GOT3 (cell line): ENCODE measurements at regions not wholly inside any gene's neighbourhood (a gene's known extent, or its start where the extent isn't known, plus 50 kb on each side); places are given as distances from the start of the nearest gene placed in this dataset.

Experiments
- DNase-seq: peaks from one replicate; lab custom pipeline; 2025; ENCODE audit warnings: mixed read lengths; lab: John Stamatoyannopoulos, UW

DNA sequence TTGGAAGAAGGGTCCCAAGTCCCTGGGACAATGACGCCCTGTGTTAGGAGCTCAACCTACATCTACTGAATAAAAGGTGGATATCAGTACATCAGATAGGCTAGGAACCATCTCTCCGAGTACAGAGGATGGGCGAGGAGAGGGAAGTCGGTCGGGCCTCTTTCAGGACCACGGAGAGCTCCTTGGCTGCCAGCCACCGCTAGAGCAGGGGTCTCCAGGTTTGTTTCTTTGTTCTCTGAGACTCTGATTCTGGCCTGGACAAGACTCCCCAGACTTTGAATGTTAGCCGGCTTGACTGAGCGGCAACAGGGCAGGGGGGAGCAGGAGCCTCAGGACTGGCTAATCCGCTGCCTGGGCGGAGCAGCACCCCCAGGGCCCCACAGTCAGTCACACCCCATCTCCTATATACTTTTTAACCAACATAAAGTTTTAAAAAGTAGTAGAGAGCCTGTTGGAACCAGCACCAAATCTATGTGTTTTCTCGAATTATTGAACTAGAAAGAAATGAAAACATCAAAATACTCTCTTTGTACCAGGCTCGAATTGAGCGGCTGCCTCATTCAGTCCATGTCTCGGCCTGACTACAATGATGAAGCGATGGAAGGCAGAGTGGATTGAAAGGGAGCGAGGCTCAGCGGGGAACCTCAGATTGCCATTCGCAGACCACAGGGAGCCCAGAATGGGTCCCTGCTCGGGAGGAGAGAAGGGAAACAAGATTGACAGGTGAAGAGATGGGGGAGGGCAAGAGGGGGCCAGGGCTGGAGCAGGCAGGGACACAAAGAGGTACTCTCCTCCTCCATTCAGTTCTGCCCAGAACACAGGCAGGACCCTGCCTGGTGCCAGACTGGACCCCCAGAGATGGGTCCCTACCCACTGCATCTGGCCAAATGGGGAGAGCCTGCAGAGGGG, 131.6 kb downstream of the TPRA1 start:
- no peak for DNase-seq

DNA sequence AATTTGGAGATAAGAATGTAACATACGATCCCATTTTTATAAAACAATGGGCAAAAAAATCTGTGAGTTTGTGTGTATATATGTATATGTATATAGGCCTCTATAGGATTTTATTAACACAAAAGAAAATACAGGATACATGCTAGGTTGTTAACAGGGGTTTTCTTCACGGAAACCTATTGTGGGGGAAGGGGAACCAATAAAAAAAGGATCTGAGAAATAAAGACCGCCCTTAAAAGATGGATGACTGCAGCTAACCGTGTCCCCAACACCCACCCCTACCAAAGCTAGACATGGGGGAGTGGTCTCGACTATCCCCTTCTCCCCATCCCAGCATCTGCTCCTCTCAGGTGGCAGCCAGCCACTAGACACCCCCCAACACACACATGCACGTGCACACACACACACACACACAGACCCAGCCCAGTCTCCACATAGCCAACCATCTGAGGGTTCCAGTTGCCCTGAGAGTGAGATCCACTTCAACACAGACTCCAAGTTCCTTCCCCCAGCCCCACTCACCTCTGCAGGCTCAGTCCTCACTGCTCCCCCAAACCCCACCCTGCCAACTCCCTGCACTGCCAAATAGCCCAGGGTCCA, 132.9 kb downstream of the TPRA1 start:
- DNase-seq = no peak

DNA sequence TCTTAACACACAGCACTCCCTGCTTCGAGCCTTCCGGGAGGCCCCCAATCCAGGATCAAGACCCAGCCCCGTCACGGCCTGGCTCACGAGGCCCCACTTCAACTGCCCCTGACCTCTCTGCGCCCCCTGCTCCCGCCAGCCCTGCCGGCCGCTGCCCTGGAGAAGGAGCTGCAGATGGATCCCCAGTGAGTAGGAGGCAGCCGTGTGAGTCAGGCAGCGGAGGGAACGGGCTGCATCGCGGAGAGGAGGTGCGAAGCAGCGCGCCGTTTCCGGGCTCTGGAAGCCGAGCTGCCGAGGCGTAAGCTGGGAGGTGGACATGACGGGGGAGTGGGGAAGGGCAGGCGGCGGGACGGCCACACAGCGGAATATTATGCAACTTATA, 133.4 kb downstream of the TPRA1 start:
- DNase-seq = no peak

DNA sequence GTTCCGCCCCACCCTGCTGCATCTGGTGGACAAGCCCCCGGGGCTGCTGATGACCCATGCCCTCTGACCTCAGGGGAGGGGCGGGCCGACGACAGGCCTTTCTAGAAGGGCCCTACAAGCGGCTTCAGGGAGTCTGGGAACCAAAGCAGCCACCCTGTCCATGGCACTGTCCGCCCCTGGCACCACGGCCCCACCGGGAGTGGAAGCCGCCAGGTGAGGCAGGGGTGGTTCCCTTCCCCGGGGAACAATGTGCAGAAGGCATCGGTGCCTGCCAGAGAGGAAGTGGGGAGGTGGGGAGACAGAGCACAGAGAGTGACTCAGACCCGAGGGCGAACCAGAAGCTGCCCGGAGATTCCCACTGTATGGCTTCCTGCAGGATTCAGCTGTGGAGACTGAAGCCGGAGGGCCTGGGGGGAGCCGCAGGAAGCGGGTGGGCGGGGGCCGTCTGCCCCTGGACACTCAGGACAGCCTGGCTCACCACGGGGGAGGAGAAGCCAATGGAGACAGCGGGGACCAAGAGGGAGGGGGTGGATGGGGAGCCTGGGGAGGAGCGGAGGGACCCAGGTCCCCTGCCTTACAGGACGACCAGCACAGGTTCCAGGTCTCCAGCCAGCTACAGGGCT, 134.0 kb downstream of the TPRA1 start:
- DNase-seq = no peak

DNA sequence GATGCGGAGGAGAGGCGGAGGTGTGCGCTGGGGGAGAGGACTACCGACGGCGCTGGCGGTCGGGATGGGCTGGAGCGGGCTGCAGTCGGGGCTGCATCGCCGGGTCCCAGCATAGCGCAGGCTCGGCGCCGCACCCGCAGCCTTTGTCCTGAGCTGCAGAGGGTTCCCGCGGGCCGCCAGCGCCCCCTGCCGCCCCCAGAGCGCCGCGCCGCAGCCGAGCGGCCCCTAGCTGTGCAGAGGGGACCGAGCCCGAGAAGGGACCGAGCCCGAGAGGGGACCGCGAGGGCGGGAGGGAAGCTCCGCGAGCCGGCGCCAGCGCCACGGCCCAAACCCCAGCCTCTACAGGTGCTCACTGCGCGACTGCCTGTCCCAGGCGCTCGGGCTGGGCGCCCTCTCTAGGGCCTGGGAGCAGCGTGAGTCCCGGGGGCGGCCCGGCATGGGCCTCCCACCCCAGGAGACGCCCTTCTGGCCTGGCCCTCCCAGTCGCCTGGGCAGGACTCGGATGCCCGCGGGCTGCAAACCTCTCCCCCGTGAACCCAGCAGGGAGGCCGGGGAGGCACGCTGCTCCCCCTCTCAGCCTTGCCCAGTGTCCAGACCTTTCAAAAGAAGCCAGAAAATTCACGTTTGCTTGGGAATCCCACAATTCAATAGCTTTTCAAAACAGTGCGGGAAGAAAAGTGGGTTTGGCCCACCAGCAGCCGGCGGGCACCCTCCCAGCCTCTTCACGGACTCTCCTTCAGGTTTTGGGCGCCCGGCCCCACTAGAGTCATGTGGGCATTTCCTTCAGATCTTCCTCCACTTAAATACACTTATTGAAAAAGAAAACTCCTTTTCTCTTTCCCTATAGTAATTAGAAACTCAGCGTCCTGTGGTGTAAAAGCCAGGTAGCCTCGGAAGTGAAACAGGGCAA, 134.7 kb downstream of the TPRA1 start:
- peak; percentile 36 for DNase-seq

DNA sequence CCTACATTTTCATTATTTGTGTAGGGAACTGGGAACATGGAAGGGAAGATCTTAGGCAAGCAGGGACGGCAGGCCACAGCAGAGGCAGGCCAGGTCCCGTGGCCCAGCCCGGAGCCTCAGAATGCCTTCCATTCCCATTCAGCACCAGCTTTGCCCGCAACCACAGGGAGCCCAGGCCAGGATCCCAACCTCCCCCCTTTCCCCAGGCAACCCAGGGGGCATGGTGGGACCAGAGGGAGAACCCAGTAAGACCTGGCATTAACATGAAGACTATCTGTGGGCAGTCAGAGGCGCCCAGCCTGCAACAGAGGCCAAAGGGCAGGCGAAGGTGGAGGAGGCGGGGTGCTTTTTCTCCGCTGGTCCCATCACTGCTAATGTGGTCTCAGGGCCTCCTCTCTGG, 135.6 kb downstream of the TPRA1 start:
- DNase-seq = no peak

DNA sequence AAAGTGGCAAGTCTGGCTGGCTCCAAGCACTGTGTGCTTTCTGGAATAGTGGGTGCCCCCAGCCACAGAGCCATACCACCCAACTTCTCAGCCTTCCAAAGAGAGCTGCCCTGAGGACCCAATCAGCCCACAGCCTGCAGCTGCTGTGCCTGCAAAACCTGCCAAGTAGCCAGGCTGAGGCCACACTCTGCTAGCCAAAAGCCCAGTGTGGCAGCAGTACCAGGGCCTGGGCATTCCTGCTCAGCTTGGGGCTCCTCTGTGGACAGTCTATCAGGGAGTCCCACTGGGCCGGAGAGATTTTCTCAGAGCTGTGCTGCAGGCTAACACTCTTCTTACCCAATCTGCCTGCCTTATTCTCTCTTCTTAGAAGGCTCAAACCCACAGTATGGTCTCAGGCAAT, 136.5 kb downstream of the TPRA1 start:
- DNase-seq = no peak

DNA sequence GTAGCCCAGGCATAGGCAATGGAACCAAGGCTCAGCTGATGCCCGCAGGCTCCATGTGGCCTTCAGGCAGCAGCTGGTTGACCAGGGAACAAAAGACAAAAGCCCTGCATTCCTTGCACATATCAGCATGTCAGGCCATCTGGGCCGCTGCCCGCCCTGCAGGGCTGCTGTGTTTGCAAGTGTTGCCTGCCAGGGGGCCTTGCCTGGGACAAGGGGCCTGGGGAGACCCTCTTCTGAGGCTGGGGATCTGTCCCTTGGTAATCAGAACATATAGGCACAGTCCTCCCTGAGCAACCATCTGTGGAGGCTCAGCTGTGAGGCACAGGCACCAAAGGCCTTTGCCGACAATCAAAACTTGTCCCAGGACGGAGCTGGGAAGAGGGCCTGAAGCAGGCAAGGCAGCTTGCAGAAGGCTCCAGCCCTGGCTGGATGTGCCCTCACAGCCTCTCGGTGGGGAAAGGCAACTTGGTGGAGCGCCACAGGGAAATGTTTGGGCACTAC, 138.2 kb downstream of the TPRA1 start:
- no peak for DNase-seq

DNA sequence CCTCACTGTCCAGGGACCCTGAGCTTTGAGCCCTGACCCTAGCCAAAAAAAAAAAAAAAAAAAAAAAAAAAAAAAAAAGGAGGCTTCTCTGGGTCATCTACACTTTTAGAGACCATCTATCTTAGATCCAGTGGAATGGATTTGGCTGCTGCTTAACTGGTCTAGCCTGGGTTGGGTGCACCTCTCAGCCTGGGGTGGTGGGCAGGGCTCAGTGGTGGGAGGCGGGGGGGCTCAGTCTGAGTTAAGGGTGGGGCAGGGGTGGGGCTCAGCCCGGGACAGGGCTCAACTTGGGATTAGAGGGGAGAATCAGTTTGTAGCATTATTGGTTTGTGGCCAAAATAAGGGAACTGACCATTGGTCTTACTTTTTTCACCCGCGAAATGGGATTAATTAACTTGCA, 139.2 kb downstream of the TPRA1 start:
- DNase-seq = no peak

DNA sequence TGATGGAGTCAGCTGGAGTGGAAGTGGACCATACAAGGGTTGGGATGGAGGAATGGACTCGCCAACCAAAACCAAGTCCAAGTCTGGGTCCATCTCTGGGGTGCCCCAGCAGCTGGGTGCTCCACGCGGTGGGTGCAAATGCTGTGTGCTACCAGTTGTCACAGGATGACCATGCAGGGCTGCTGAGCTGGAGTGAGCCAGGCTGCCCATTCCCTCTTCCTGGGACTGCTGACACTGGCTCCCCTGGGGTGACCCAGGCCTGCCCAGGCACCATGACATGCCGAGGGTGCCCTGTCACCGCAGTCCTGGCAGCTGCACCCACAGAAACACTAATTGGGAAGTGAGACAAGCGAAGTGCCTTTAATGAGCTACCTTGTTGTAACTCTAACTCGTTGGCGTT, 140.2 kb downstream of the TPRA1 start:
- no peak for DNase-seq

DNA sequence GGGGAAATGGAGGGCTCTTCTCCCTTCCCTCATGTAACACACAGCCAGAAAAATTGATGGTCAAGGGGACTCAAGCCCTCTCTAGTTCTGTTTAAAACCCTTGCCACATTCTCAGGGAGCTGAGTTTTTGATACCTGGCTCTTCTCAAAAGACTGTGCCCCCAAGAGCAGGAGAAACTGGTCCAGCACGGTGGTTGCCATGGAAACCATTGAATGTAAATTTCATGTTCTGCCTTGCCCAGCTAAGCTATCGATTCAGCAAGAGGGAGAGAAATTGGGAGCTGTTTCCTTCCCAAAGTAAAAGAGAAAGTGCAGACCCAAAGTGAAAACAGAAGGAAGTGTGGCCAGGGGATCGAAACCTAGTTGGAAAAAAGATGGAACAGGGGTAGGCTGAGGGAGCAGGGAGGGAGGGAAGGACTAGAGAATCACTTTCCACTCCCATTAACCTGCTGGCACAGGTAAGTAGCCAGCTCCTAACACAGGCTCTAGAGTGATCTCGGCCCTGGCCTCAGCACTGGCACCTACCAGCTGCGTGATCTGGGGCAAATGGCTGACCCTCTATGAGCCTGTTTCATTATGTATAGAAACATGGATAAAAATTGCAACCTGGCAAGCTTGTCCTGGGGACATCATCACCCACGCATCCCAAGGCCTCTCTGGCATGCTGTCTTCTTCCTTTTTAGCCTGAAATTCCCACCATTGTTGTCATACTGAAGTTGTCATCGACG, 140.9 kb downstream of the TPRA1 start:
- no peak for DNase-seq

DNA sequence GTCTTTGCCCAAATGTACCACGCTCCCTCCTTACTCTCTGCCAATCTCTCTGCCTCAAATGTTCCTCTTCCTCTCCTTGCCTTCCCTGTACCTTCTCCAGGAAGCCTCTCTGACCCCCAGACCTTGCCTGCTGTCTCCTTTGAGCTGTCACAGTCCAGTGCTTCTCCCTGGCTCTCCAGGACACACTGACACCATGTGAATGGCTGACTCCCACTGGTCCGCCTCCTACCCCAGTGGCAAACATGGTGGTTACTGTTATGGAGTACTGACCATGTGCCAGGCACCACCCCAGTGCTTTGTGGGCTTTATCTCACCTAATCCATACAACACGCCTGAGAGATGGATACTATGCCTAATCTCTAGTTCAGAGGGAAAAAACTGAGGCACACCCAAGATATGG, 141.9 kb downstream of the TPRA1 start:
- no peak for DNase-seq

DNA sequence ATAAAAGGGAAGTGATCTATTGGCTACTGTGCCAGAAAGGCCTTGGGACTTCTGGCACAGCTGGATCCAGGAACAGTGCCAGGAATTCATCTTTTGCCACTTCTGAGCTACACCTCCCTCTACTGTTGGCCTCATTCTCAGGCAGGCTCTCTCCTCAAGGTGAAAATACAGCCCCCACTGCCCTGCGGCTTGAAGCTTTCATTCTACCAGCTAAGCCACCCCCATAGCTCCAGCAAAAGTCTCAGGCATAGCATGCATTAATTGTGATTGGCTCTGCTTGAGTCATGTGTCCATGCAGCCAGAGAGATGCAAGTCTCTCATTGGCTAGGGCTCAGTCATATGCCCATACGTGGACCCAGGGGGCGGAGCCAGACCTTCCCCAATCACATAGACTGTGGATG, 142.4 kb downstream of the TPRA1 start:
- DNase-seq = no peak

DNA sequence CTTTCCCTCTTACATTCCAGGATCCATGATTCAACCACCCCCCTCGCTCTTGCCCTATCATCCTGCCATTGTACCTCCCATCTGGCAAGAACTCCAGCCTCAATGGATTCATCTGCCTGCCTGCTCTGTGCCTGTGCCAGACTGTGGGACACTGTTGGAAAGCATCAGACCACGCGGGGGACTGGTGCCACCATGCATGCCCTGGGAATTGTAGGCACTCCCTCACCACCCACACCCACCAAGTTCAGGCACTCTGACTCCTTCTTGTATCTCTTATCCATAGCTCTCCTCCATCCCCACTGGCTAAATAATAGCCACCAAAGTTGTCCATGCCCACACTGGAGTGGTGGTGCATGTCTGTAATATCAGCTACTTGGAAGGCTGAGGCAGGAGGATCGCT, 143.8 kb downstream of the TPRA1 start:
- DNase-seq = no peak

DNA sequence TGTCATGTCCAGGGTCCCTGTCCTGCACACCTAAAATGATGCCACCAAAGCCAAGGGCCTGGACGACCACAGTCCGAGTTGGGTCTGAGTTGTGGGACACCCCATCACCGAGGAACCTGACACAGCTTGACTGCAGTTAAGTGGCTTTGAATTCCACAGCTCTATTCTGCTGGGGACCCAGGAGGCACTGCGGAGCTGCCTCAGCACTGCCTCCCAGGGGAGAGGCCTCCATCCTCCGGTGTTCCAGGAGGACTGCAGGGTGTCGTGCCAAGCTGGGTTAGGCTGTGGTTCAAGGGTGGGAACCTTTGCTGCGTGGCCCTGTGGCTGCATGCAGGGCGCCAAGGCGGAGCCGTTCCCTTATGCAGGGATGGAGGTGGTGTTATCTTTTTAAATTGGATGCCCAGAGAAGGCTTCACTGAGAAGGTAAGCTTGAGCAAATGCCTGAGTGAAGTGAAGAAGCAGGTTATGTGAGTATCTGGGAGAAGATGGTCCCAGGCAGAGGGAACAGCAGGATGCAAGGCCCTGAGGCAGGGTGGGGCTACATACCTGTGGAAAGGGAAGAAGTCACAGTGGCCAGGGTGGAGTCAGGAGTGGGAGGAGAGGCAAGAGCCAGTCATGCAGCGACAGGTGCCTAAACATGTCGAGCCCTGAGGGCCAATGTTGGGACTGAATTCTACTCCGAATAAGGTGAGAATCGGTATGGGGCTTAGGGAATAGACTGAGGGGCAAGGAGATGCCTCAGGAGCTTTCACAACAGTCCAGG, 144.8 kb downstream of the TPRA1 start:
- DNase-seq = no peak

DNA sequence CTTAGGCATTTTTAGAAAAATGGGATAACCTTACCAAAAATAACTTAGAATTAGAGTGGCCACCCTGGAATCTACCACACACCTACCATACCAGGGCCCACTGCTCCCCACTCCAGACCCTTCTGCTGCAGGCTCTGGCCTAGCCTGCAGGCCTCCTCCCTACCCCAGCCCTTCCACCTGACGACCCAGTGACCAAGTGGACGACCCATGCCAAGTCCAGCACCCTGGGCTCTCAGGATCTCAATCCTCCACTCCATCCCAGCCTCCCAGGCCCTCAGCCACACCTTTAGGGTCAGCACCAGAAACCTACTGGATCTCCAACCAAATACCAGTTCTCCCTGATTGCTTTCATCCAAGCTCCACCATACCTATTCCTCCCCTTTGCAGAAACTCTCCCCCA, 145.8 kb downstream of the TPRA1 start:
- DNase-seq = no peak

DNA sequence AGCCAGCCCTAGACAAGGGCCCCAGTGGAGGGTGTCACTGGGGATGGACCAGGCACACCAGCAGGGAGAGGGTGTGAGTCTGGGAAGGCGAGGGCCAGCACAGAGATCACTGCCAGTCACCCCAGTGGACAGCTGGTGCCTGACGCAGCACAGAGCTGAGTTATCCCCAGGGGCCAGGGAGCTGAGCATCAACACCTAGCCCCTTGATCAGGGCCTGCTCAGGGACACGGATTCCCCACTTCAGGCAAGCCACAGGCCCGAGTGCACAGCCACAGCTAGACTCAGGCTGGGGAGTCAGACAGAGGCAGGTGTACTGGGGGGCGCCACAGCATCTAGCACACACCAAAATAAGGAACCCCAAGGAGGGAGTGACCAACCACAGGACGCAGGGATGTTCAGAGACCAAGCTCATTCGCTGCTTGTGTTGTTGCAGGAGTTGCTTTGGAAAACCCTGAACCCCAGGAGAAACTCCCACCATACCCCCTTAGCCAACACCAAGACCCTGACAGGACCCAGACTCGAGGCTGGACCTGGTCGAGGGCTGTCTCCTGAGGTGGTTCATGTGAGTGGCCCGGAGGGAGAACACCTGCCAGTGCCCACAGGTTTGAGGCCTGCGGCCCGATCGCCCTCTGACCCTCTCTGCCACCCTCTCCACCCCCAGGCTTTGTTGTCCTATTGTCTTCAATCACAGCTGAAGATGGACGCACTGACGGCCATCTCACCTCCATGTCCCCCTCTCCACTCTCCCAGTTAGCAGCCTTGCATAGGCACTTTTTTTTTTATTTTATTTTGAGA, 146.8 kb downstream of the TPRA1 start:
- DNase-seq = no peak

DNA sequence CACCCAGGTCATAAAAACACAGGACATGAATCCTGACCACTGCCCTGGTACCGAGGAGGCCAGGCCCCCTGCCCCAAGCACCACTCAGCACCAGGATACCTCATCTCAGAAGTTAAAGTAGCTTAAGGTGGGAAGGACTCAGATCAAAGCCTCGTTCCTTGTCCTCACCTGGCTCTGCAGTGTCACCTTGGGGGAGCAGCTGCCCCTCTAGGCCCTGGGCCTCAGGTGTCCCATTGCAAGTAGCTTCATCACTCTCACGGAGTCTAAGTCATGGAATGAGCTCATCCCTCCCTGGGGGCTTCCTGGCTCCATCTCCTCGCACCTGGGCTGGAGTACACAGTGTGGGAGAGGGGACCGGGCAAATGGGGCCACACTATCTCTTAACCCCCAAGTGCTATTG, 148.0 kb downstream of the TPRA1 start:
- no peak for DNase-seq

DNA sequence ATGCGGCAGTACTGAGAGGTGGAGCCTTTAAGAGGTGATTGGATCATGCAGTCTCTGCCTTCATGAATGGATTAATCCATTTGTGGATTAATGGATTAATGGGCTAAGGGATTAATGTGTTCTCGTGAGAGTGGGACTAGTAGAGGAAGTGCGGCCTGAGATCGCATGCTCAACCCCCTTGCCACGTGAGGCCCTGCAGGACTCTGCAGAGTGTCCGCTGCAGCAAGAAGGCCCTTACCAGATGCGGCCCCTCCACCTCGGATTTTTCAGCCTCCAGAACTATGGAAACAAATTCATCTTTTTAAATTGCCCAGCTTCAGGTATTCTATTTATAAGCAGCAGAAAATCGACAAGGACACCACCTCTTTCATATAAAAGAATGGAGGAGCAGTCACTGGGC, 148.8 kb downstream of the TPRA1 start:
- DNase-seq = no peak

DNA sequence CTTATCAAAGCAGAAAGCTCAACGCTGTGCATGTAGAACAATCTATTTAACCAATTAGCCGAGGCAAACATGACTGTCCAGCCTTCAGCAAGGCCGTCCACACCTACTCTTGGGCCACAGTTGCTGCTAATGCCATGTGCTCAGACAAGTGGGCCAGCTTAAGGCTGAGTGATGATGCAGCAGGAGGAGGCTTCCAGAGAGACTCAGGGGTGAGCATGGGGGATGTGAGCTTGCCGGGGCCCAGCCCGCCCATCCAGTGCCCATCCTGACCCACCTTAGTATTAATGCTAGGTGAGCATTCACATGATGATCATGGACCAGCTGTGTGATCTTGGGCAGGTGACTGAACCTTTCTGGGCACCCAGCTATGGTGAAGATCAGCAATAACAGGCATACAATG, 150.1 kb downstream of the TPRA1 start:
- DNase-seq = no peak
